ENCODE measurements at regions not wholly inside any gene's neighbourhood (a gene's known extent, or its start where the extent isn't known, plus 50 kb on each side); places are given as distances from the start of the nearest gene placed in this dataset.

GRCh38 chr13:55569082-55569481 is 1571.6 kb upstream of the PRR20A start:
- Histone ChIP-seq H3K36me3 (ENCODE audit: low read depth, low read length) (no peaks in the 10 kb centered on the region), H3K27me3 (ENCODE audit: low read length) (no peaks in the 10 kb centered on the region), H3K9ac (ENCODE audit: low read length) (no peak overlapping the region), H3K9me3 (ENCODE audit: low read length) (no peaks in the 10 kb centered on the region), H2AFZ (ENCODE audit: low read length) (no peak overlapping the region), H3K4me2 (ENCODE audit: low read length) (no peak overlapping the region), H4K20me1 (ENCODE audit: low read length) (no peaks in the 10 kb centered on the region), H3K4me3 (ENCODE audit: low read length) (no peak overlapping the region), H3K27ac (ENCODE audit: low read length) (no peak overlapping the region), H3F3A (ENCODE audit: low read length, unreplicated experiment) (no peaks in the 10 kb centered on the region), H3K9me2 (replicated peaks; ENCODE audit: low read length) (no peaks in the 10 kb centered on the region), H3K4me1 (ENCODE audit: insufficient read depth, low read length) (no peaks in the 10 kb centered on the region), H3K79me2 (ENCODE audit: low read length) (no peaks in the 10 kb centered on the region)
- ChIA-PET CTCF (no interaction called here), POLR2A (ENCODE audit: unreplicated experiment) (no interaction called here)
- intact Hi-C loops (cut with micrococcal nuclease) = no loop called here
- DNase-seq (no peak), ATAC-seq (no peak)
- TF ChIP-seq EZH2 (IDR thresholded peaks at IDR 0.05; ENCODE audit: low read length, unreplicated experiment) (no peak), CTCF (conservative IDR thresholded peaks at IDR 0.05; ENCODE audit: low read depth, low read length) (no peak), EZH2phosphoT487 (IDR thresholded peaks at IDR 0.05; ENCODE audit: borderline replicate concordance, low read length) (no peak)
- no TSS peak for BruUV-seq (replicated peaks)

- no peak for ATAC-seq
Observed at GRCh38 chr13:55569514-55569913, 1571.2 kb upstream of the PRR20A start.

GRCh38 chr13:55570371-55570770 is 1570.3 kb upstream of the PRR20A start:
- H3K9me3 ChIP-seq (ENCODE audit: low read length) = no peaks in the 10 kb centered on the region
- H3F3A ChIP-seq (ENCODE audit: low read length, unreplicated experiment) = no peaks in the 10 kb centered on the region
- H3K9me2 ChIP-seq (replicated peaks; ENCODE audit: low read length) = no peaks in the 10 kb centered on the region
- no peak overlapping the region for H3K27ac ChIP-seq (ENCODE audit: low read length)
- BruUV-seq (replicated peaks) = no TSS peak
- H3K9ac ChIP-seq (ENCODE audit: low read length) = no peak overlapping the region
- ChIA-PET POLR2A (ENCODE audit: unreplicated experiment) (no interaction called here), CTCF (no interaction called here)
- H3K79me2 ChIP-seq (ENCODE audit: low read length) = no peaks in the 10 kb centered on the region
- ATAC-seq (no peak), DNase-seq (no peak)
- H2AFZ ChIP-seq (ENCODE audit: low read length) = no peak overlapping the region
- TF ChIP-seq CTCF (conservative IDR thresholded peaks at IDR 0.05; ENCODE audit: low read depth, low read length) = no peak
- TF ChIP-seq EZH2phosphoT487 (IDR thresholded peaks at IDR 0.05; ENCODE audit: borderline replicate concordance, low read length) = no peak
- no peak for TF ChIP-seq EZH2 (IDR thresholded peaks at IDR 0.05; ENCODE audit: low read length, unreplicated experiment)
- H3K36me3 ChIP-seq (ENCODE audit: low read depth, low read length) = no peaks in the 10 kb centered on the region
- no peak overlapping the region for H3K4me3 ChIP-seq (ENCODE audit: low read length)
- intact Hi-C loops (cut with micrococcal nuclease) = no loop called here
- no peaks in the 10 kb centered on the region for H3K27me3 ChIP-seq (ENCODE audit: low read length)
- H4K20me1 ChIP-seq (ENCODE audit: low read length) = no peaks in the 10 kb centered on the region
- H3K4me1 ChIP-seq (ENCODE audit: insufficient read depth, low read length) = no peaks in the 10 kb centered on the region
- H3K4me2 ChIP-seq (ENCODE audit: low read length) = no peak overlapping the region

More at GRCh38 chr13:55569514-55569913, 1571.2 kb upstream of the PRR20A start:
- H3K79me2 ChIP-seq (ENCODE audit: low read length) = no peaks in the 10 kb centered on the region
- no peaks in the 10 kb centered on the region for H4K20me1 ChIP-seq (ENCODE audit: low read length)
- POLR2A ChIA-PET (ENCODE audit: unreplicated experiment) = no interaction called here
- H3K4me3 ChIP-seq (ENCODE audit: low read length) = no peak overlapping the region
- no peak overlapping the region for H2AFZ ChIP-seq (ENCODE audit: low read length)
- no peak for DNase-seq
- H3K36me3 ChIP-seq (ENCODE audit: low read depth, low read length) = no peaks in the 10 kb centered on the region
- H3K9ac ChIP-seq (ENCODE audit: low read length) = no peak overlapping the region
- no peak overlapping the region for H3K4me2 ChIP-seq (ENCODE audit: low read length)
- no peaks in the 10 kb centered on the region for H3F3A ChIP-seq (ENCODE audit: low read length, unreplicated experiment)
- no peak overlapping the region for H3K27ac ChIP-seq (ENCODE audit: low read length)
- H3K9me3 ChIP-seq (ENCODE audit: low read length) = no peaks in the 10 kb centered on the region
- CTCF ChIA-PET = no interaction called here
- TF ChIP-seq CTCF (conservative IDR thresholded peaks at IDR 0.05; ENCODE audit: low read depth, low read length) (no peak), EZH2 (IDR thresholded peaks at IDR 0.05; ENCODE audit: low read length, unreplicated experiment) (no peak), EZH2phosphoT487 (IDR thresholded peaks at IDR 0.05; ENCODE audit: borderline replicate concordance, low read length) (no peak)
- no peaks in the 10 kb centered on the region for H3K9me2 ChIP-seq (replicated peaks; ENCODE audit: low read length)
- no peaks in the 10 kb centered on the region for H3K27me3 ChIP-seq (ENCODE audit: low read length)
- BruUV-seq (replicated peaks) = no TSS peak
- intact Hi-C loops (cut with micrococcal nuclease) = no loop called here
- no peaks in the 10 kb centered on the region for H3K4me1 ChIP-seq (ENCODE audit: insufficient read depth, low read length)

All from PC-3 (cell line).